ENCODE measurements at regions not wholly inside any gene's neighbourhood (a gene's known extent, or its start where the extent isn't known, plus 50 kb on each side); places are given as distances from the start of the nearest gene placed in this dataset.
"Not testable (repeated sequence)": the region's sequence is repeated elsewhere in the genome, so short reads cannot be mapped to it uniquely, and the experiment has no call there.

GRCh38 chr21:6565190-6566094 lies 3955.9 kb upstream of the TPTE start:
- DNase-seq, result peak; percentile 31
- not testable (repeated sequence) for H3K4me1 Mint-ChIP-seq, H3K9me3 Mint-ChIP-seq, H3K27me3 Mint-ChIP-seq, H3K4me3 Mint-ChIP-seq, H3K36me3 Mint-ChIP-seq
- H3K27ac Mint-ChIP-seq, result peak overlapping the region; percentile 23

- not testable (repeated sequence) for H3K27ac Mint-ChIP-seq, H3K36me3 Mint-ChIP-seq, H3K27me3 Mint-ChIP-seq, H3K4me3 Mint-ChIP-seq, DNase-seq, H3K4me1 Mint-ChIP-seq, H3K9me3 Mint-ChIP-seq
Observed at GRCh38 chr21:6567542-6567941, 3953.8 kb upstream of the TPTE start.

GRCh38 chr21:6569152-6569551 lies 3952.2 kb upstream of the TPTE start:
- not testable (repeated sequence) for H3K36me3 Mint-ChIP-seq, H3K9me3 Mint-ChIP-seq, DNase-seq, H3K4me3 Mint-ChIP-seq, H3K27ac Mint-ChIP-seq, H3K4me1 Mint-ChIP-seq, H3K27me3 Mint-ChIP-seq

DNA sequence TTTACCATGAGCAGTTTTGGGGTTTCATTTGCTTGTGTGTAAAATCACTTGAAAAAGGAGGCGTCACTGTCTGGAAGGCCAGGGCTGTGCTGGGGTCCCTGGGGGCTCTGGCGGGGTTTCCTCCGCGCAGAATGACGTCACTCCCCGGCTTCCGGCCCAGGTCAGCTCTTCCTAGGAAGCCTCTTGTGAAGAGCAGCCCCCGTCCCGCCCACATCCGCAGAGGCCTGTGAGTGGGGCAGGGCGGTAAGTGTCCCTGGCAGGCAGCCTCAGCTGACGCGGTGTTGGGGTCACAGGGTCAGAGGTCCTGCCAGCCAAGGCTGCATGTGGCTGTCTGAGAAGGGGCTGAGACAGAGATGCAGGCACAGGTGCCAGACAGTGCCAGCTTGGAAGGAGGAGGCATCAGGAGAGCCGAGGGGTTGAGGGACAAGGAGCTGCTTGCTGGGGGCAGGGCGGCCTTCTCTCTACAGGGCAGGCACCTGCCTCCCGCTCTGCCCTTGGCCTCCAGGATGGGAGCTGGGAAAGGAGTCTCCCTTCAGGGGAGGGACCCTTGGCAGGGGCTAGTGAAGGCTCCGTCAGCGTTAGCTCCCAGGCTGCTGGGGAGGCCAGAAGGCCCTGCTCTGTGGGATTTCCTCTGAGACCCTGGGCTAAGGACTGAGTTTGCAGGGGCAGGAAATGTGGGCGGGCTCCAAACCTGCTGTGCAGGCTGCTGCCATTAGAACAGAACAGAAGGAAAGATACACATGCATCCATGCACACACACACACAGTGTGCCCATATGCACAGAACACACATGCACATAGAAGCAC lies 3951.6 kb upstream of the TPTE start:
- H3K4me1 Mint-ChIP-seq, H3K36me3 Mint-ChIP-seq, H3K9me3 Mint-ChIP-seq, H3K27me3 Mint-ChIP-seq, DNase-seq, H3K27ac Mint-ChIP-seq, H3K4me3 Mint-ChIP-seq: not testable (repeated sequence)

- H3K4me1 Mint-ChIP-seq, H3K4me3 Mint-ChIP-seq, DNase-seq, H3K27ac Mint-ChIP-seq, H3K27me3 Mint-ChIP-seq, H3K9me3 Mint-ChIP-seq, H3K36me3 Mint-ChIP-seq: not testable (repeated sequence)
Observed at GRCh38 chr21:6570700-6571368, 3950.5 kb upstream of the TPTE start.

GRCh38 chr21:6573576-6573975 lies 3947.8 kb upstream of the TPTE start:
- H3K4me1 Mint-ChIP-seq, H3K9me3 Mint-ChIP-seq, H3K36me3 Mint-ChIP-seq, H3K27me3 Mint-ChIP-seq, DNase-seq, H3K4me3 Mint-ChIP-seq, H3K27ac Mint-ChIP-seq: not testable (repeated sequence)

DNA sequence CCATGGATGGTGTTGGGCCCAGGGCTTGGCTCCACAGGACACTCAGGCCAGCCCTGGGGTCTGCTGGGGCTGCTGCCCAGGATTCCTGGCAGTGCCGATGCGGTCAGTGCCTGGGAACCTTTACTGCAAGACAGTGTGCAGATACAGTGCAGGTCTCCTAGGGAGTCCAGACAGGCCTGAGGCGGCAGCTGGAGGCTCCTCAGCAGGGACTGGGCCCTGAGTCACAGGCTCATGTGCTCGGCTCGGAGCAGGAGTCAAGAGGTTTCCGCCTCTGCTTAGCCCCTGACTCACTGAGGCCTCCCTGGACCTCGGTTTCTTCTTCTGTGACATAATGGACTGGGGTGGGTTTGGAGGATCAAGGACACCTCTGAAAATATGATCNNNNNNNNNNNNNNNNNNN lies 3941.6 kb upstream of the TPTE start:
- not testable (repeated sequence) for H3K4me3 Mint-ChIP-seq, H3K4me1 Mint-ChIP-seq, H3K27ac Mint-ChIP-seq, H3K9me3 Mint-ChIP-seq, DNase-seq, H3K36me3 Mint-ChIP-seq, H3K27me3 Mint-ChIP-seq

All from activated naive CD8-positive, alpha-beta T cell treated with anti-CD3 and anti-CD28 coated beads for 36 hours (primary cell).